Dedifferentiated amniotic fluid mesenchymal stem cell (primary cell): ENCODE measurements at regions not wholly inside any gene's neighbourhood (a gene's known extent, or its start where the extent isn't known, plus 50 kb on each side); places are given as distances from the start of the nearest gene placed in this dataset.
"Not testable (repeated sequence)": the region's sequence is repeated elsewhere in the genome, so short reads cannot be mapped to it uniquely, and the experiment has no call there.

ENCODE experiments used
- DNase-seq: peaks from one replicate; pipeline ENCODE4 v3.0.0-alpha.2; 2016; ENCODE audit errors: extremely low spot score

- no peak for DNase-seq
Measured at GRCh38 chr13:90723381-90723780, 624.1 kb upstream of the MIR17HG start.

GRCh38 chr13:90726375-90726774, 621.1 kb upstream of the MIR17HG start:
- DNase-seq = no peak

- no peak for DNase-seq
Measured at GRCh38 chr13:90732049-90732448, 615.4 kb upstream of the MIR17HG start.

- not testable (repeated sequence) for DNase-seq
Measured at GRCh38 chr13:90734497-90734896, 613.0 kb upstream of the MIR17HG start.

GRCh38 chr13:90738881-90739280, 608.6 kb upstream of the MIR17HG start:
- DNase-seq = no peak

- DNase-seq = no peak
Measured at GRCh38 chr13:90740099-90740498, 607.4 kb upstream of the MIR17HG start.

- DNase-seq = no peak
Measured at GRCh38 chr13:90742381-90742780, 605.1 kb upstream of the MIR17HG start.

GRCh38 chr13:90746230-90746629, 601.3 kb upstream of the MIR17HG start:
- no peak for DNase-seq

GRCh38 chr13:90750021-90750420, 597.5 kb upstream of the MIR17HG start:
- no peak for DNase-seq

GRCh38 chr13:90751026-90751425, 596.5 kb upstream of the MIR17HG start:
- DNase-seq = no peak

- DNase-seq = no peak
Measured at GRCh38 chr13:90752070-90752469, 595.4 kb upstream of the MIR17HG start.

GRCh38 chr13:90757127-90757680, 590.3 kb upstream of the MIR17HG start:
- no peak for DNase-seq

GRCh38 chr13:90760639-90761038, 586.8 kb upstream of the MIR17HG start:
- no peak for DNase-seq

- DNase-seq = no peak
Measured at GRCh38 chr13:90763476-90764150, 583.9 kb upstream of the MIR17HG start.

- DNase-seq = no peak
Measured at GRCh38 chr13:90766386-90766902, 581.0 kb upstream of the MIR17HG start.

- no peak for DNase-seq
Measured at GRCh38 chr13:90768116-90768515, 579.4 kb upstream of the MIR17HG start.

- no peak for DNase-seq
Measured at GRCh38 chr13:90769387-90769786, 578.1 kb upstream of the MIR17HG start.

GRCh38 chr13:90770334-90770733, 577.2 kb upstream of the MIR17HG start:
- no peak for DNase-seq

GRCh38 chr13:90773681-90774080, 573.8 kb upstream of the MIR17HG start:
- DNase-seq = no peak

- no peak for DNase-seq
Measured at GRCh38 chr13:90776051-90776748, 571.3 kb upstream of the MIR17HG start.

GRCh38 chr13:90783273-90783672, 564.2 kb upstream of the MIR17HG start:
- no peak for DNase-seq

GRCh38 chr13:90787007-90787406, 560.5 kb upstream of the MIR17HG start:
- no peak for DNase-seq

GRCh38 chr13:90792335-90792734, 555.2 kb upstream of the MIR17HG start:
- DNase-seq = no peak
